MM.1S (cell line): ENCODE measurements at regions not wholly inside any gene's neighbourhood (a gene's known extent, or its start where the extent isn't known, plus 50 kb on each side); places are given as distances from the start of the nearest gene placed in this dataset.

Experiments
- EZH2 ChIP-seq: fragments of 300-600 bp; sonication (generic); optimal IDR thresholded peaks from 2 replicates; pipeline ENCODE3; 2017; ENCODE audit warnings: low read depth, mild to moderate bottlenecking, antibody characterized with exemption, low read length, mixed read lengths
- EZH2phosphoT487 ChIP-seq: fragments of 300-600 bp; sonication (generic); IDR thresholded peaks from 2 replicates; pipeline ENCODE4 v1.6.1; 2018; ENCODE audit warnings: antibody characterized with exemption, low read length
- TF ChIP-seq, protein P1 (sequence below): fragments of 300-600 bp; sonication (generic); IDR thresholded peaks from 2 replicates; pipeline ENCODE4 v1.5.1; 2016; ENCODE audit warnings: antibody characterized with exemption, low read length, mixed read lengths

DNA sequence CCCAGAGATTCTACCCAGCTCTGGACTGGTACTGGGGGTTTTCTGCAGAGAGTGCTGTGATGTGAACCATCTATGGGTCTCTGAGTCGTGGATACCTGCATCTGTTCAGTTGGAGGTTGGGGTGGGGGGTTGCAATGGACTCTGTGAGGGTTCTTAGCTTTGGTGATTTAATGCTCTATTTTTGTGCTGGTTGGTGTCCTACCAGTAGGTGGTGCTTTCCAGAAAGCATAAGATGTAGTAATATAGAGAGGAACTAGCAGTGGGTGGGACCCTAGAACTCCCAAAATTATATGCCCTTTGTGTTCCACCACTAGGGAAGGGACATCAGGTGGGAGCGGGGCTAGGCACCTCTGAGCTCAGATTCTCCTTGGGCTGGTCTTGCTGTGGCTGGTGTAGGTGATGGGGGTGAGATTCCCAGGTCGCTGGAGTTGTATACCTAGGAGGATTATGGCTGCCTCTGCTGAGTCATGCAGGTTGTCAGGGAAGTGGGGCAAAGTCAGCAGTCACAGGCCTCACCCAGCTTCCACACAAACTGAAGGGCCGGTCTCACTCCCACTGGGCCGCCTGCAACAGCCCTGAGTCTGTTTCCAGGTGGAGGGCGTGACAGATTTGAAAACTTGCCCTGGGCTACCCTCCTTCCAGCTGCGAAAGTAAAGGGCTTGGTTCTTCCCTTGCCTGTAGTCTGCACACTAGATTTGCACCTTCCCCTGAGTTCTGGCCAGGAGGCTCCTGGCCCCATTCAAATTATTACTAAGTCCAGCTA, 573.0 kb upstream of the SLITRK1 start:
- TF ChIP-seq, protein P1, sequence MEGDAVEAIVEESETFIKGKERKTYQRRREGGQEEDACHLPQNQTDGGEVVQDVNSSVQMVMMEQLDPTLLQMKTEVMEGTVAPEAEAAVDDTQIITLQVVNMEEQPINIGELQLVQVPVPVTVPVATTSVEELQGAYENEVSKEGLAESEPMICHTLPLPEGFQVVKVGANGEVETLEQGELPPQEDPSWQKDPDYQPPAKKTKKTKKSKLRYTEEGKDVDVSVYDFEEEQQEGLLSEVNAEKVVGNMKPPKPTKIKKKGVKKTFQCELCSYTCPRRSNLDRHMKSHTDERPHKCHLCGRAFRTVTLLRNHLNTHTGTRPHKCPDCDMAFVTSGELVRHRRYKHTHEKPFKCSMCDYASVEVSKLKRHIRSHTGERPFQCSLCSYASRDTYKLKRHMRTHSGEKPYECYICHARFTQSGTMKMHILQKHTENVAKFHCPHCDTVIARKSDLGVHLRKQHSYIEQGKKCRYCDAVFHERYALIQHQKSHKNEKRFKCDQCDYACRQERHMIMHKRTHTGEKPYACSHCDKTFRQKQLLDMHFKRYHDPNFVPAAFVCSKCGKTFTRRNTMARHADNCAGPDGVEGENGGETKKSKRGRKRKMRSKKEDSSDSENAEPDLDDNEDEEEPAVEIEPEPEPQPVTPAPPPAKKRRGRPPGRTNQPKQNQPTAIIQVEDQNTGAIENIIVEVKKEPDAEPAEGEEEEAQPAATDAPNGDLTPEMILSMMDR, result no peak; the same call in 1 of the 2 replicates
- TF ChIP-seq EZH2, result no peak
- TF ChIP-seq EZH2phosphoT487, result no peak
